ENCODE measurements at regions not wholly inside any gene's neighbourhood (a gene's known extent, or its start where the extent isn't known, plus 50 kb on each side); places are given as distances from the start of the nearest gene placed in this dataset.

DNA sequence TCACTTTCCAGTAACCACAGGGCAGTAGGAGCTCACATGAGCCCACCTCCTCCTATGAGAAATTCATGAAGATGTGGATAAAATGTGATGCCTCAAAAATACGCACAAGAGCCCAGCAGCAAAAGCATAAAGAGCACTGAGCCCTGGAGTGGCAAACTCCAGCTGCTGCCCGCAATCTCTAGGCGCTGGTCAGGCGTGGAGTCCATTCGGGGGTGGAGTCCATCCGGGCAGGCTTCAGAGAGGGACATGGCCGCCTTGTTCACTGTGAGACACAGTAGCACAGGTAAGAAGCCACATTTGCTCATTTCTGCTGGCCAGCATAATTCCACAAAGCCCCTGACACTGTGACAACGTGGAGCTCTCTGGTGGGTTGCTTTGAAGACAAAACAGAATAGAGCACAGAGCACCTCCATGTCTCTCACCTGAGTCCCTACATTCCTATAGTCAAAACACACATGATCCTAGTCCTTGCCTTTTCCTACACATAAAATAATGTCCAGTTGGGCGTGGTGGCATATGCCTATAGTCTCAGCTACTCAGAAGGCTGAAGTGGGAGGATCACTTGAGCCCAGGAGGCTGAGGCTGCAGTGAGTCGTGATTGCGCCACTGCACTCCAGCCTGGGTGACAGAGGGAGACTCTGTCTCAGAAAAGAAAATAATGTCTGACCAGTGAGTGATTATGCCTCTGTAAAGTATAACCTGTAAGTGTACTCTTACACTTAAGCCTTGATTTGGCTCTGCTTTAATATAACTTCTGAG lies 365.2 kb downstream of the GADD45G start:
- Histone ChIP-seq H3F3A (replicated peaks; ENCODE audit: low read depth) (no peaks in the 10 kb centered on the region), H3K4me2 (no peak overlapping the region), H3K27me3 (ENCODE audit: insufficient read depth) (no peaks in the 10 kb centered on the region), H3K79me2 (replicated peaks; ENCODE audit: insufficient read depth) (no peaks in the 10 kb centered on the region), H3K36me3 (ENCODE audit: insufficient read depth) (no peaks in the 10 kb centered on the region), H4K20me1 (replicated peaks; ENCODE audit: insufficient read depth) (no peaks in the 10 kb centered on the region), H2AFZ (no peak overlapping the region), H3K4me1 (ENCODE audit: insufficient read depth) (no peaks in the 10 kb centered on the region), H3K9me2 (ENCODE audit: insufficient read depth) (peaks cover 1% of the 10 kb centered on the region; the same call in 1 of the 2 replicates), H3K27ac (ENCODE audit: low read depth) (no peak overlapping the region), H3K4me3 (no peak overlapping the region)
- H3K36me3 Mint-ChIP-seq (ENCODE audit: low read depth), result no peaks in the 10 kb centered on the region
- H3K27me3 Mint-ChIP-seq (ENCODE audit: insufficient read depth, low read depth, poor library complexity), result peaks cover 2% of the 10 kb centered on the region
- no peak overlapping the region for H3K27ac Mint-ChIP-seq
- ATAC-seq (no peak), DNase-seq (ENCODE audit: low spot score) (no peak)
- TF ChIP-seq ZNF331 (CRISPR knock-in tag; IDR thresholded peaks at IDR 0.05; ENCODE audit: low read depth) (no peak), POLR2AphosphoS5 (IDR thresholded peaks at IDR 0.05; ENCODE audit: low read depth) (no peak), JUNB (IDR thresholded peaks at IDR 0.05; ENCODE audit: unreplicated experiment) (no peak), CREB1 (CRISPR knock-in tag; IDR thresholded peaks at IDR 0.05; ENCODE audit: low read depth) (no peak), EZH2phosphoT487 (IDR thresholded peaks at IDR 0.05; ENCODE audit: unreplicated experiment) (no peak)
- TF ChIP-seq, protein P1, sequence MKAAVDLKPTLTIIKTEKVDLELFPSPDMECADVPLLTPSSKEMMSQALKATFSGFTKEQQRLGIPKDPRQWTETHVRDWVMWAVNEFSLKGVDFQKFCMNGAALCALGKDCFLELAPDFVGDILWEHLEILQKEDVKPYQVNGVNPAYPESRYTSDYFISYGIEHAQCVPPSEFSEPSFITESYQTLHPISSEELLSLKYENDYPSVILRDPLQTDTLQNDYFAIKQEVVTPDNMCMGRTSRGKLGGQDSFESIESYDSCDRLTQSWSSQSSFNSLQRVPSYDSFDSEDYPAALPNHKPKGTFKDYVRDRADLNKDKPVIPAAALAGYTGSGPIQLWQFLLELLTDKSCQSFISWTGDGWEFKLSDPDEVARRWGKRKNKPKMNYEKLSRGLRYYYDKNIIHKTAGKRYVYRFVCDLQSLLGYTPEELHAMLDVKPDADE (IDR thresholded peaks at IDR 0.05), result no peak
- TF ChIP-seq, protein P2, sequence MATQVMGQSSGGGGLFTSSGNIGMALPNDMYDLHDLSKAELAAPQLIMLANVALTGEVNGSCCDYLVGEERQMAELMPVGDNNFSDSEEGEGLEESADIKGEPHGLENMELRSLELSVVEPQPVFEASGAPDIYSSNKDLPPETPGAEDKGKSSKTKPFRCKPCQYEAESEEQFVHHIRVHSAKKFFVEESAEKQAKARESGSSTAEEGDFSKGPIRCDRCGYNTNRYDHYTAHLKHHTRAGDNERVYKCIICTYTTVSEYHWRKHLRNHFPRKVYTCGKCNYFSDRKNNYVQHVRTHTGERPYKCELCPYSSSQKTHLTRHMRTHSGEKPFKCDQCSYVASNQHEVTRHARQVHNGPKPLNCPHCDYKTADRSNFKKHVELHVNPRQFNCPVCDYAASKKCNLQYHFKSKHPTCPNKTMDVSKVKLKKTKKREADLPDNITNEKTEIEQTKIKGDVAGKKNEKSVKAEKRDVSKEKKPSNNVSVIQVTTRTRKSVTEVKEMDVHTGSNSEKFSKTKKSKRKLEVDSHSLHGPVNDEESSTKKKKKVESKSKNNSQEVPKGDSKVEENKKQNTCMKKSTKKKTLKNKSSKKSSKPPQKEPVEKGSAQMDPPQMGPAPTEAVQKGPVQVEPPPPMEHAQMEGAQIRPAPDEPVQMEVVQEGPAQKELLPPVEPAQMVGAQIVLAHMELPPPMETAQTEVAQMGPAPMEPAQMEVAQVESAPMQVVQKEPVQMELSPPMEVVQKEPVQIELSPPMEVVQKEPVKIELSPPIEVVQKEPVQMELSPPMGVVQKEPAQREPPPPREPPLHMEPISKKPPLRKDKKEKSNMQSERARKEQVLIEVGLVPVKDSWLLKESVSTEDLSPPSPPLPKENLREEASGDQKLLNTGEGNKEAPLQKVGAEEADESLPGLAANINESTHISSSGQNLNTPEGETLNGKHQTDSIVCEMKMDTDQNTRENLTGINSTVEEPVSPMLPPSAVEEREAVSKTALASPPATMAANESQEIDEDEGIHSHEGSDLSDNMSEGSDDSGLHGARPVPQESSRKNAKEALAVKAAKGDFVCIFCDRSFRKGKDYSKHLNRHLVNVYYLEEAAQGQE (IDR thresholded peaks at IDR 0.05; ENCODE audit: unreplicated experiment), result no peak
- TF ChIP-seq, protein P3, sequence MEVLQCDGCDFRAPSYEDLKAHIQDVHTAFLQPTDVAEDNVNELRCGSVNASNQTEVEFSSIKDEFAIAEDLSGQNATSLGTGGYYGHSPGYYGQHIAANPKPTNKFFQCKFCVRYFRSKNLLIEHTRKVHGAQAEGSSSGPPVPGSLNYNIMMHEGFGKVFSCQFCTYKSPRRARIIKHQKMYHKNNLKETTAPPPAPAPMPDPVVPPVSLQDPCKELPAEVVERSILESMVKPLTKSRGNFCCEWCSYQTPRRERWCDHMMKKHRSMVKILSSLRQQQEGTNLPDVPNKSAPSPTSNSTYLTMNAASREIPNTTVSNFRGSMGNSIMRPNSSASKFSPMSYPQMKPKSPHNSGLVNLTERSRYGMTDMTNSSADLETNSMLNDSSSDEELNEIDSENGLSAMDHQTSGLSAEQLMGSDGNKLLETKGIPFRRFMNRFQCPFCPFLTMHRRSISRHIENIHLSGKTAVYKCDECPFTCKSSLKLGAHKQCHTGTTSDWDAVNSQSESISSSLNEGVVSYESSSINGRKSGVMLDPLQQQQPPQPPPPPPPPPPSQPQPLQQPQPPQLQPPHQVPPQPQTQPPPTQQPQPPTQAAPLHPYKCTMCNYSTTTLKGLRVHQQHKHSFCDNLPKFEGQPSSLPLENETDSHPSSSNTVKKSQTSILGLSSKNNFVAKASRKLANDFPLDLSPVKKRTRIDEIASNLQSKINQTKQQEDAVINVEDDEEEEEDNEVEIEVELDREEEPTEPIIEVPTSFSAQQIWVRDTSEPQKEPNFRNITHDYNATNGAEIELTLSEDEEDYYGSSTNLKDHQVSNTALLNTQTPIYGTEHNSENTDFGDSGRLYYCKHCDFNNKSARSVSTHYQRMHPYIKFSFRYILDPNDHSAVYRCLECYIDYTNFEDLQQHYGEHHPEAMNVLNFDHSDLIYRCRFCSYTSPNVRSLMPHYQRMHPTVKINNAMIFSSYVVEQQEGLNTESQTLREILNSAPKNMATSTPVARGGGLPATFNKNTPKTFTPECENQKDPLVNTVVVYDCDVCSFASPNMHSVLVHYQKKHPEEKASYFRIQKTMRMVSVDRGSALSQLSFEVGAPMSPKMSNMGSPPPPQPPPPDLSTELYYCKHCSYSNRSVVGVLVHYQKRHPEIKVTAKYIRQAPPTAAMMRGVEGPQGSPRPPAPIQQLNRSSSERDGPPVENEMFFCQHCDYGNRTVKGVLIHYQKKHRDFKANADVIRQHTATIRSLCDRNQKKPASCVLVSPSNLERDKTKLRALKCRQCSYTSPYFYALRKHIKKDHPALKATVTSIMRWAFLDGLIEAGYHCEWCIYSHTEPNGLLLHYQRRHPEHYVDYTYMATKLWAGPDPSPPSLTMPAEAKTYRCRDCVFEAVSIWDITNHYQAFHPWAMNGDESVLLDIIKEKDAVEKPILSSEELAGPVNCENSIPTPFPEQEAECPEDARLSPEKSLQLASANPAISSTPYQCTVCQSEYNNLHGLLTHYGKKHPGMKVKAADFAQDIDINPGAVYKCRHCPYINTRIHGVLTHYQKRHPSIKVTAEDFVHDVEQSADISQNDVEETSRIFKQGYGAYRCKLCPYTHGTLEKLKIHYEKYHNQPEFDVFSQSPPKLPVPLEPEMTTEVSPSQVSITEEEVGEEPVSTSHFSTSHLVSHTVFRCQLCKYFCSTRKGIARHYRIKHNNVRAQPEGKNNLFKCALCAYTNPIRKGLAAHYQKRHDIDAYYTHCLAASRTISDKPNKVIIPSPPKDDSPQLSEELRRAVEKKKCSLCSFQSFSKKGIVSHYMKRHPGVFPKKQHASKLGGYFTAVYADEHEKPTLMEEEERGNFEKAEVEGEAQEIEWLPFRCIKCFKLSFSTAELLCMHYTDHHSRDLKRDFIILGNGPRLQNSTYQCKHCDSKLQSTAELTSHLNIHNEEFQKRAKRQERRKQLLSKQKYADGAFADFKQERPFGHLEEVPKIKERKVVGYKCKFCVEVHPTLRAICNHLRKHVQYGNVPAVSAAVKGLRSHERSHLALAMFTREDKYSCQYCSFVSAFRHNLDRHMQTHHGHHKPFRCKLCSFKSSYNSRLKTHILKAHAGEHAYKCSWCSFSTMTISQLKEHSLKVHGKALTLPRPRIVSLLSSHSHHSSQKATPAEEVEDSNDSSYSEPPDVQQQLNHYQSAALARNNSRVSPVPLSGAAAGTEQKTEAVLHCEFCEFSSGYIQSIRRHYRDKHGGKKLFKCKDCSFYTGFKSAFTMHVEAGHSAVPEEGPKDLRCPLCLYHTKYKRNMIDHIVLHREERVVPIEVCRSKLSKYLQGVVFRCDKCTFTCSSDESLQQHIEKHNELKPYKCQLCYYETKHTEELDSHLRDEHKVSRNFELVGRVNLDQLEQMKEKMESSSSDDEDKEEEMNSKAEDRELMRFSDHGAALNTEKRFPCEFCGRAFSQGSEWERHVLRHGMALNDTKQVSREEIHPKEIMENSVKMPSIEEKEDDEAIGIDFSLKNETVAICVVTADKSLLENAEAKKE (CRISPR knock-in tag; IDR thresholded peaks at IDR 0.05), result no peak
- no peak overlapping the region for H3K4me3 Mint-ChIP-seq
- H3K4me1 Mint-ChIP-seq, result no peaks in the 10 kb centered on the region
- no peaks in the 10 kb centered on the region; the same call in 2 of the 3 replicates for H3K9me3 Mint-ChIP-seq

All from GM23338 (cell line).